Neural cell (in vitro differentiated cells): ENCODE measurements at regions not wholly inside any gene's neighbourhood (a gene's known extent, or its start where the extent isn't known, plus 50 kb on each side); places are given as distances from the start of the nearest gene placed in this dataset.

Experiments
- H2AFZ ChIP-seq: fragments of 200-600, 300-800 bp; sonication (generic), shearing (Covaris generic); 2 replicates; pipeline ENCODE4 v1.6.0; 2014; ENCODE audit warnings: low read depth, mild to moderate bottlenecking, antibody characterized with exemption, low read length, moderate library complexity
- H3F3A ChIP-seq: fragments of 200-600 bp; shearing (Covaris generic); 2 replicates; pipeline ENCODE4 v1.6.1; 2016; ENCODE audit warnings: mild to moderate bottlenecking, moderate library complexity, mixed read lengths, antibody characterized with exemption, low read length; ENCODE audit not compliant: insufficient read depth, poor library complexity, severe bottlenecking
- H3K27ac ChIP-seq: fragments of 200-600, 300-800 bp; sonication (generic), shearing (Covaris generic); 2 replicates; pipeline ENCODE4 v1.5.1; 2014; ENCODE audit warnings: mild to moderate bottlenecking, low read length, moderate library complexity
- H3K27me3 ChIP-seq: fragments of 300-800, 200-600 bp; sonication (generic), shearing (Covaris generic); 2 replicates; pipeline ENCODE4 v1.6.0; 2014; ENCODE audit warnings: mild to moderate bottlenecking, low read depth, low read length, moderate library complexity; ENCODE audit not compliant: insufficient read depth
- H3K36me3 ChIP-seq: fragments of 300-800, 200-600 bp; sonication (generic), shearing (Covaris generic); 2 replicates; pipeline ENCODE4 v1.5.1; 2014; ENCODE audit warnings: mild to moderate bottlenecking, antibody characterized with exemption, low read length, moderate library complexity; ENCODE audit not compliant: insufficient read depth
- H3K4me2 ChIP-seq: fragments of 300-800, 200-600 bp; sonication (generic), shearing (Covaris generic); 2 replicates; pipeline ENCODE4 v1.6.0; 2014; ENCODE audit warnings: mild to moderate bottlenecking, low read length
- H3K4me3 ChIP-seq: fragments of 300-800, 200-600 bp; sonication (generic), shearing (Covaris generic); 2 replicates; pipeline ENCODE4 v1.5.1; 2014; ENCODE audit warnings: mild to moderate bottlenecking, low read length, moderate library complexity
- H3K79me2 ChIP-seq: fragments of 200-600 bp; shearing (Covaris generic); replicated peaks from 2 replicates; pipeline ENCODE4 v1.6.0; 2014; ENCODE audit warnings: mild to moderate bottlenecking, low read length, moderate library complexity; ENCODE audit not compliant: insufficient read depth
- H3K9ac ChIP-seq: fragments of 300-800, 200-600 bp; sonication (generic), shearing (Covaris generic); 2 replicates; pipeline ENCODE4 v1.6.1; 2016; ENCODE audit warnings: mild to moderate bottlenecking, low read length, mixed read lengths
- H3K9me2 ChIP-seq: fragments of 200-600 bp; shearing (Covaris generic); 2 replicates; pipeline ENCODE4 v1.6.1; 2016; ENCODE audit warnings: mild to moderate bottlenecking, low read length, mixed read lengths; ENCODE audit not compliant: insufficient read depth
- H3K9me3 ChIP-seq: fragments of 200-600, 300-800 bp; sonication (generic), shearing (Covaris generic); 2 replicates; pipeline ENCODE4 v1.6.1; 2016; ENCODE audit warnings: mild to moderate bottlenecking, mixed run types, low read length, moderate library complexity, mixed read lengths
- H4K20me1 ChIP-seq: fragments of 200-600 bp; shearing (Covaris generic); 2 replicates; pipeline ENCODE4 v1.6.1; 2016; ENCODE audit warnings: mild to moderate bottlenecking, mixed run types; ENCODE audit not compliant: insufficient read depth
- EP300 ChIP-seq: fragments of 450-650 bp; conservative IDR thresholded peaks from 2 replicates; pipeline ENCODE4 v1.6.1; 2014; ENCODE audit warnings: antibody characterized with exemption, mild to moderate bottlenecking, moderate library complexity; ENCODE audit not compliant: poor library complexity, severe bottlenecking
- EZH2 ChIP-seq: fragments of 200-600, 300-800 bp; shearing (Covaris generic), sonication (generic); IDR thresholded peaks from 2 replicates; pipeline ENCODE4 v1.6.1; 2014; ENCODE audit warnings: antibody characterized with exemption, low read length, borderline replicate concordance, mild to moderate bottlenecking; ENCODE audit not compliant: insufficient read depth, poor library complexity, severe bottlenecking
- MXI1 ChIP-seq: fragments of 450-650 bp; conservative IDR thresholded peaks from 2 replicates; pipeline ENCODE4 v1.6.1; 2014; ENCODE audit warnings: antibody characterized with exemption, mild to moderate bottlenecking; ENCODE audit not compliant: poor library complexity, severe bottlenecking
- POLR2AphosphoS5 ChIP-seq: IDR thresholded peaks from 2 replicates; pipeline ENCODE4 v1.6.1; 2012
- REST ChIP-seq: IDR thresholded peaks from 2 replicates; pipeline ENCODE4 v1.6.1; 2012; ENCODE audit warnings: borderline replicate concordance
- SMC3 ChIP-seq: fragments of 450-650 bp; conservative IDR thresholded peaks from 2 replicates; pipeline ENCODE4 v1.6.1; 2014; ENCODE audit warnings: antibody characterized with exemption, mild to moderate bottlenecking, moderate library complexity; ENCODE audit not compliant: poor library complexity
- TAF1 ChIP-seq: IDR thresholded peaks from 2 replicates; pipeline ENCODE4 v1.6.1; 2012; ENCODE audit warnings: low read depth
- TF ChIP-seq, protein P1 (sequence below): fragments of 450-650 bp; IDR thresholded peaks from 2 replicates; pipeline ENCODE4 v1.5.1; 2014; ENCODE audit warnings: antibody characterized with exemption, mild to moderate bottlenecking, moderate library complexity; ENCODE audit not compliant: poor library complexity, severe bottlenecking

GRCh38 chr6:167564416-167565250 lies 239.7 kb downstream of the TTLL2 start:
- Histone ChIP-seq H3K4me2 (no peak overlapping the region), H3K9ac (no peak overlapping the region), H3K4me3 (no peak overlapping the region), H4K20me1 (no peaks in the 10 kb centered on the region), H2AFZ (no peak overlapping the region), H3F3A (no peaks in the 10 kb centered on the region), H3K9me2 (no peaks in the 10 kb centered on the region), H3K27ac (no peak overlapping the region), H3K79me2 (no peaks in the 10 kb centered on the region), H3K9me3 (no peaks in the 10 kb centered on the region), H3K36me3 (no peaks in the 10 kb centered on the region), H3K27me3 (no peaks in the 10 kb centered on the region)
- TF ChIP-seq TAF1 (no peak), POLR2AphosphoS5 (no peak), EP300 (no peak), EZH2 (no peak), SMC3 (no peak)
- TF ChIP-seq, protein P1, sequence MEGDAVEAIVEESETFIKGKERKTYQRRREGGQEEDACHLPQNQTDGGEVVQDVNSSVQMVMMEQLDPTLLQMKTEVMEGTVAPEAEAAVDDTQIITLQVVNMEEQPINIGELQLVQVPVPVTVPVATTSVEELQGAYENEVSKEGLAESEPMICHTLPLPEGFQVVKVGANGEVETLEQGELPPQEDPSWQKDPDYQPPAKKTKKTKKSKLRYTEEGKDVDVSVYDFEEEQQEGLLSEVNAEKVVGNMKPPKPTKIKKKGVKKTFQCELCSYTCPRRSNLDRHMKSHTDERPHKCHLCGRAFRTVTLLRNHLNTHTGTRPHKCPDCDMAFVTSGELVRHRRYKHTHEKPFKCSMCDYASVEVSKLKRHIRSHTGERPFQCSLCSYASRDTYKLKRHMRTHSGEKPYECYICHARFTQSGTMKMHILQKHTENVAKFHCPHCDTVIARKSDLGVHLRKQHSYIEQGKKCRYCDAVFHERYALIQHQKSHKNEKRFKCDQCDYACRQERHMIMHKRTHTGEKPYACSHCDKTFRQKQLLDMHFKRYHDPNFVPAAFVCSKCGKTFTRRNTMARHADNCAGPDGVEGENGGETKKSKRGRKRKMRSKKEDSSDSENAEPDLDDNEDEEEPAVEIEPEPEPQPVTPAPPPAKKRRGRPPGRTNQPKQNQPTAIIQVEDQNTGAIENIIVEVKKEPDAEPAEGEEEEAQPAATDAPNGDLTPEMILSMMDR: no peak

GRCh38 chr6:167565388-167565787 lies 240.5 kb downstream of the TTLL2 start:
- Histone ChIP-seq H2AFZ (no peak overlapping the region), H3K27me3 (no peaks in the 10 kb centered on the region), H3F3A (no peaks in the 10 kb centered on the region), H3K9ac (no peak overlapping the region), H3K9me3 (no peaks in the 10 kb centered on the region), H3K4me3 (no peak overlapping the region), H3K79me2 (no peaks in the 10 kb centered on the region), H3K4me2 (no peak overlapping the region), H3K36me3 (no peaks in the 10 kb centered on the region), H4K20me1 (no peaks in the 10 kb centered on the region), H3K9me2 (no peaks in the 10 kb centered on the region), H3K27ac (no peak overlapping the region)
- no peak for TF ChIP-seq SMC3
- no peak for TF ChIP-seq MXI1
- TF ChIP-seq EZH2: no peak
- TF ChIP-seq EP300: no peak

DNA sequence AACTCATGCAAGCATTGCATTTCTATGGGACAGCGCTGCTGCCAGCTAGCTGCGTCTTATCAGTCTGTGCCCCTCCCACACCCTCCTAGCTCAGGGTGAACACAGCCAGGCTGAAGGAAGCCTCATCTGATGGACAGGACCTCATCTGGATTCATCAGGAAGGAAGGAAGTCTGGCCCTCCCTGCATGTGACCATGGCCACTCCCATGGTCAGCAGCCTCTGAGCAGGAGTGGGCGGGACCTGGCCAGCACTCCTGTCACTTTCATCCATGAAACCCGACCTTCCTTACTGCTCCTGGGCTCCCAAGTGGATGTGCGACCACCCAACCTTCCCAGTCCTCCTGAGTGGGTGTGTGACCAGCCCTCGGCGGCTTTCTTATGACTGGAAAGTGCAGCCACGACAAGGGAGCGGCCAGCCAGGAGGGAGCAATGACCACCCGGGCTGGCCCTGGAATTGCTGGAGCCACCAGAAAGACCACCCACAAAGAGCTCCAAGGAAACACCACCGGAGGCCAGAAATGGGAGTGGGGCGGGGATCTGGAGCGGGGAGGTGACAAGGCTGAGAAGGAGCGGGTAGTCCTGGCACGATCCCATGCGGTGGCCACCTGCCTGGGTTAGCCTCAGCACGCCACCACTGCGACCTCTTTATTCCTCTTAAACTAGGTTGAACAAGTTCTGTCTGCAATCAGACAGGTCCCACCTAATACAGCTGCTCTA lies 241.2 kb downstream of the TTLL2 start:
- Histone ChIP-seq H3K79me2 (no peaks in the 10 kb centered on the region), H4K20me1 (no peaks in the 10 kb centered on the region), H3K36me3 (no peaks in the 10 kb centered on the region), H2AFZ (no peak overlapping the region), H3K9ac (no peak overlapping the region), H3K9me3 (no peaks in the 10 kb centered on the region), H3K4me3 (no peak overlapping the region), H3K9me2 (no peaks in the 10 kb centered on the region), H3K27ac (no peak overlapping the region), H3F3A (no peaks in the 10 kb centered on the region), H3K4me2 (no peak overlapping the region), H3K27me3 (no peaks in the 10 kb centered on the region)
- TF ChIP-seq EP300 (no peak), SMC3 (no peak), REST (no peak), MXI1 (no peak), EZH2 (no peak), POLR2AphosphoS5 (no peak)
- TF ChIP-seq, protein P1: no peak
